ENCODE measurements at regions not wholly inside any gene's neighbourhood (a gene's known extent, or its start where the extent isn't known, plus 50 kb on each side); places are given as distances from the start of the nearest gene placed in this dataset.
A peak's percentile ranks its signal among the peaks of the same experiment; 100 is the strongest.
"Not testable (repeated sequence)": the region's sequence is repeated elsewhere in the genome, so short reads cannot be mapped to it uniquely, and the experiment has no call there.

- H3K4me3 ChIP-seq (ENCODE audit: low read depth, low read length), result not testable (repeated sequence)
Observed at GRCh38 chr7:35961260-35961659, 160.4 kb downstream of the SEPTIN7 start.

GRCh38 chr7:35962607-35963006 is 161.8 kb downstream of the SEPTIN7 start:
- not testable (repeated sequence) for H3K4me3 ChIP-seq (ENCODE audit: low read depth, low read length); DNase-seq (ENCODE audit: low read depth)

More at GRCh38 chr7:35961260-35961659, 160.4 kb downstream of the SEPTIN7 start:
- not testable (repeated sequence) for DNase-seq (ENCODE audit: low read depth)

- no peak for TF ChIP-seq CTCF (IDR thresholded peaks at IDR 0.05; ENCODE audit: low read depth, low read length, missing control alignments)
- H3K4me3 ChIP-seq (ENCODE audit: low read depth, low read length), result no peak overlapping the region
- DNase-seq (ENCODE audit: low read depth), result no peak
Observed at GRCh38 chr7:35967366-35968139, 166.7 kb downstream of the SEPTIN7 start.

- no peak for DNase-seq (ENCODE audit: low read depth)
- no peak overlapping the region for H3K4me3 ChIP-seq (ENCODE audit: low read depth, low read length)
- no peak for TF ChIP-seq CTCF (IDR thresholded peaks at IDR 0.05; ENCODE audit: low read depth, low read length, missing control alignments)
Observed at GRCh38 chr7:35968140-35968940, 167.5 kb downstream of the SEPTIN7 start.

- DNase-seq (ENCODE audit: low read depth), result no peak
- no peak overlapping the region for H3K4me3 ChIP-seq (ENCODE audit: low read depth, low read length)
- TF ChIP-seq CTCF (IDR thresholded peaks at IDR 0.05; ENCODE audit: low read depth, low read length, missing control alignments), result no peak
Observed at GRCh38 chr7:35969066-35969465, 168.2 kb downstream of the SEPTIN7 start.

- TF ChIP-seq CTCF (IDR thresholded peaks at IDR 0.05; ENCODE audit: low read depth, low read length, missing control alignments), result no peak
Observed at GRCh38 chr7:35970458-35970857, 169.6 kb downstream of the SEPTIN7 start.

GRCh38 chr7:35971133-35971891 is 170.5 kb downstream of the SEPTIN7 start:
- no peak overlapping the region; the same call in 1 of the 2 replicates for H3K4me3 ChIP-seq (ENCODE audit: low read depth, low read length)
- no peak for DNase-seq (ENCODE audit: low read depth)
- TF ChIP-seq CTCF (IDR thresholded peaks at IDR 0.05; ENCODE audit: low read depth, low read length, missing control alignments), result peak; percentile 33

More at GRCh38 chr7:35970458-35970857, 169.6 kb downstream of the SEPTIN7 start:
- DNase-seq (ENCODE audit: low read depth), result no peak
- H3K4me3 ChIP-seq (ENCODE audit: low read depth, low read length), result no peak overlapping the region
